Parathyroid adenoma (tissue), 2 donors: ENCODE measurements at regions not wholly inside any gene's neighbourhood (a gene's known extent, or its start where the extent isn't known, plus 50 kb on each side); places are given as distances from the start of the nearest gene placed in this dataset.

ENCODE experiments used
- H2AFZ ChIP-seq: fragments of 300-600 bp; sonication (generic); one replicate; pipeline ENCODE4 v1.7.0; 2017; ENCODE audit warnings: antibody characterized with exemption, mild to moderate bottlenecking
- H3K27ac ChIP-seq: fragments of 300-600 bp; sonication (generic); one replicate; pipeline ENCODE4 v1.7.0; 2017
- H3K27me3 ChIP-seq: fragments of 300-600 bp; sonication (generic); one replicate; pipeline ENCODE4 v1.7.0; 2017; ENCODE audit warnings: low read length; ENCODE audit not compliant: control insufficient read depth, insufficient read depth
- H3K36me3 ChIP-seq: fragments of 300-600 bp; sonication (generic); one replicate; pipeline ENCODE4 v1.7.0; 2017; ENCODE audit warnings: low read length; ENCODE audit not compliant: control insufficient read depth, insufficient read depth
- H3K4me1 ChIP-seq: fragments of 300-600 bp; sonication (generic); one replicate; pipeline ENCODE4 v1.7.0; 2017; ENCODE audit warnings: control low read depth
- H3K4me2 ChIP-seq: fragments of 300-600 bp; sonication (generic); one replicate; pipeline ENCODE4 v1.7.0; 2017; ENCODE audit warnings: low read length
- H3K4me3 ChIP-seq: fragments of 300-600 bp; sonication (generic); one replicate; pipeline ENCODE4 v1.7.0; 2017; ENCODE audit warnings: low read depth, low read length
- H3K79me2 ChIP-seq: fragments of 300-600 bp; sonication (generic); one replicate; pipeline ENCODE4 v1.7.0; 2017; ENCODE audit warnings: control low read depth
- H3K9ac ChIP-seq: fragments of 300-600 bp; sonication (generic); one replicate; pipeline ENCODE4 v1.7.0; 2017; ENCODE audit warnings: mild to moderate bottlenecking
- H3K9me3 ChIP-seq: fragments of 300-600 bp; sonication (generic); one replicate; pipeline ENCODE4 v1.7.0; 2017; ENCODE audit warnings: low read length; ENCODE audit not compliant: control insufficient read depth
- CTCF ChIP-seq: fragments of 300-600 bp; sonication (generic); IDR thresholded peaks from one replicate; pipeline ENCODE4 v1.7.0; 2017; ENCODE audit warnings: antibody characterized with exemption, mild to moderate bottlenecking
- donor health status: primary hyperparathyroidism.

- Histone ChIP-seq H3K79me2 (no peaks in the 10 kb centered on the region), H3K27ac (no peak overlapping the region), H3K27me3 (no peaks in the 10 kb centered on the region), H3K4me3 (no peak overlapping the region), H3K9ac (no peak overlapping the region), H3K4me1 (no peaks in the 10 kb centered on the region), H3K9me3 (no peaks in the 10 kb centered on the region), H2AFZ (no peak overlapping the region), H3K36me3 (no peaks in the 10 kb centered on the region), H3K4me2 (no peak overlapping the region)
- no peak for TF ChIP-seq CTCF
Measured at GRCh38 chr16:63689068-63689467, 1432.8 kb downstream of the CDH11 start.

GRCh38 chr16:63684149-63685101, 1437.4 kb downstream of the CDH11 start:
- Histone ChIP-seq H3K27me3 (no peaks in the 10 kb centered on the region), H3K9ac (no peak overlapping the region), H2AFZ (no peak overlapping the region), H3K79me2 (no peaks in the 10 kb centered on the region), H3K9me3 (no peaks in the 10 kb centered on the region), H3K27ac (no peak overlapping the region), H3K4me1 (no peaks in the 10 kb centered on the region), H3K4me3 (no peak overlapping the region), H3K4me2 (no peak overlapping the region), H3K36me3 (no peaks in the 10 kb centered on the region)
- TF ChIP-seq CTCF: no peak

- Histone ChIP-seq H3K4me2 (no peak overlapping the region), H3K4me3 (no peak overlapping the region), H3K9me3 (no peaks in the 10 kb centered on the region), H2AFZ (no peak overlapping the region), H3K27ac (no peak overlapping the region), H3K36me3 (no peaks in the 10 kb centered on the region), H3K9ac (no peak overlapping the region), H3K27me3 (no peaks in the 10 kb centered on the region), H3K4me1 (no peaks in the 10 kb centered on the region), H3K79me2 (no peaks in the 10 kb centered on the region)
- TF ChIP-seq CTCF: no peak
Measured at GRCh38 chr16:63682844-63683243, 1439.0 kb downstream of the CDH11 start.

- H3K4me2 ChIP-seq: no peak overlapping the region
- no peak for TF ChIP-seq CTCF
- no peaks in the 10 kb centered on the region for H3K9me3 ChIP-seq
- no peak overlapping the region for H3K9ac ChIP-seq
- H3K36me3 ChIP-seq: no peaks in the 10 kb centered on the region
- H3K27ac ChIP-seq: no peak overlapping the region
- H2AFZ ChIP-seq: no peak overlapping the region
- H3K79me2 ChIP-seq: no peaks in the 10 kb centered on the region
- no peaks in the 10 kb centered on the region for H3K4me1 ChIP-seq
- H3K4me3 ChIP-seq: no peak overlapping the region
- no peaks in the 10 kb centered on the region for H3K27me3 ChIP-seq
Measured at GRCh38 chr16:63672493-63672892, 1449.4 kb downstream of the CDH11 start.

GRCh38 chr16:63663155-63663554, 1458.7 kb downstream of the CDH11 start:
- no peaks in the 10 kb centered on the region for H3K27me3 ChIP-seq
- H3K36me3 ChIP-seq: no peaks in the 10 kb centered on the region
- H3K4me1 ChIP-seq: no peaks in the 10 kb centered on the region
- H3K4me3 ChIP-seq: no peak overlapping the region
- H3K27ac ChIP-seq: no peak overlapping the region
- no peak for TF ChIP-seq CTCF
- H3K79me2 ChIP-seq: no peaks in the 10 kb centered on the region
- H3K4me2 ChIP-seq: no peak overlapping the region
- no peak overlapping the region for H3K9ac ChIP-seq
- no peaks in the 10 kb centered on the region for H3K9me3 ChIP-seq
- no peak overlapping the region for H2AFZ ChIP-seq
